Neutrophil (primary cell): ENCODE measurements at regions not wholly inside any gene's neighbourhood (a gene's known extent, or its start where the extent isn't known, plus 50 kb on each side); places are given as distances from the start of the nearest gene placed in this dataset.

ENCODE experiments used
- H3K27ac ChIP-seq: fragments of 200-600 bp; sonication (generic); 2 replicates; pipeline ENCODE4 v1.5.1; 2016; ENCODE audit warnings: mild to moderate bottlenecking, moderate library complexity
- H3K27me3 ChIP-seq: fragments of 200-600 bp; sonication (generic); 2 replicates; pipeline ENCODE4 v1.6.0; 2016; ENCODE audit warnings: mild to moderate bottlenecking
- H3K36me3 ChIP-seq: fragments of 200-600 bp; sonication (generic); 2 replicates; pipeline ENCODE4 v1.5.1; 2017
- H3K4me1 ChIP-seq, 2 experiments: fragments of 200-600 bp in 1 of 2; sonication (generic) in 1 of 2; 1 replicate in 1 of 2; 2 replicates in 1 of 2; pipeline versions ENCODE4 v1.5.1 to v1.6.1; 2013 to 2016; ENCODE audit warnings: low read depth in 1 of 2, low read length in 1 of 2, mild to moderate bottlenecking in 1 of 2, moderate library complexity in 1 of 2; ENCODE audit not compliant: control insufficient read depth in 1 of 2, insufficient read depth in 1 of 2
- H3K4me3 ChIP-seq, 2 experiments: fragments of 200-600 bp in 1 of 2; sonication (generic) in 1 of 2; 1 replicate in 1 of 2; 2 replicates in 1 of 2; pipeline ENCODE4 v1.5.1; 2013 to 2016; ENCODE audit warnings: low read depth in 1 of 2, low read length in 1 of 2, mild to moderate bottlenecking in 1 of 2, moderate library complexity in 1 of 2
- H3K9me3 ChIP-seq: fragments of 200-600 bp; sonication (generic); 2 replicates; pipeline ENCODE4 v1.5.1; 2016
- CTCF ChIP-seq: fragments of 200-600 bp; sonication (generic); IDR thresholded peaks from 2 replicates; pipeline ENCODE4 v1.5.1; 2016; ENCODE audit warnings: antibody characterized with exemption

DNA sequence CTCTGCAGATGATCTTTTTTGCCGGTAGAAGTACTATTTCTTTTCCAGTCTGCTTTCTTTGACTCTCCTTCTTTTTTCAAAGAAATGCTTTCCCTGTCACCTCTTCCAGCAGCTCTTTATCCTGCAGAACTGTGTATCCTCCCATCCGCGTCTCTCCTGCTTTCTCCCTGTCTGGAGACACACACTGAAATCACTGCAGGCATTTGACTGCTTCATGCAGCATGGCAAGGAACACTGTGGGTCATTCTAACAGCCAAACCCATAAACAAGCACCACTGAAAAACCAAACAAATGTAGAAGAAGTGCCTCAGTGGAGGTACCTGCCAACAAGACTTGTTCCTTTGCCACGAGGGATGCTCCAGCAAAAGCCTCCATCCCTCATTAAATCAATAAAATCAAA, 403.7 kb upstream of the CITED2 start:
- Histone ChIP-seq H3K27me3 (no peaks in the 10 kb centered on the region), H3K27ac (no peak overlapping the region), H3K4me3 (no peak overlapping the region), H3K4me1 (no peaks in the 10 kb centered on the region), H3K36me3 (no peaks in the 10 kb centered on the region), H3K9me3 (no peaks in the 10 kb centered on the region)
- no peak for TF ChIP-seq CTCF

DNA sequence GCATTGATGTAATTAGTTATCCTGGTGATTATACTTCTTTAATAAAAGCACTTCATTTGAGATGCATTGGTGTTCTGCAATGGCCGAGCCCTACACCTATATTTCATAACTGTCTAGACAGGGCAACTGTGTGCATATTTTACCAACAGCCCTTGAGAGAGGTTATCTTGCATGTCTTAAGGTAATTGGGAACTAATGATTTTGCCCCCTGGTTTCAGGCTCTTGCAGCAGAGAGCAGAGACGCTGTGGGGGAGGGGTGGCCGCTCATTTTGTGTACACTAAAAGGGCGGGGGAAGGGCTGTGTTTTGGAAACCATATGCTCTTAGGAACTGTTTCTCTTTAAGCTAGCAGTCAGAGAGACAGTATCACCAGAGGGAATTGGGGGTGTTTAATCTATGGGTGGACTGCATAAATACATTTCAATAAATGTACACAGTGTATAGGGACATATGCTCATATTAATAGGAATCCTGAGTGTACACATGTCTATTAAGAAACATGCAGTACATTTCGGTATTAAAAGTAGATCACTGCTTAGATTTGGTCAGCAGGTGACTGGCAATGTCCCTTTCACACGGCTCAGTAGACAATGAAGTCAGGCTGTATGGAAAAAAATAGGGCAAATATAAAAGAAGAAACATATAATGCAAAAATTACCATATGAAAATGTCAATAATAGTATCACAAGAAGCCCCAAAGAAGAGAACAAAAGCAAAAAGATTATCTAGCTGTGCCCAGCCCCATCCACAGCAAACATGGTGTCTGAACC, 402.9 kb upstream of the CITED2 start:
- Histone ChIP-seq H3K4me3 (no peak overlapping the region), H3K4me1 (no peaks in the 10 kb centered on the region), H3K9me3 (no peaks in the 10 kb centered on the region), H3K27ac (no peak overlapping the region), H3K36me3 (no peaks in the 10 kb centered on the region), H3K27me3 (no peaks in the 10 kb centered on the region)
- no peak for TF ChIP-seq CTCF

- H3K4me1 ChIP-seq = no peaks in the 10 kb centered on the region
- H3K9me3 ChIP-seq = no peaks in the 10 kb centered on the region
- H3K36me3 ChIP-seq = no peaks in the 10 kb centered on the region
- no peak overlapping the region for H3K4me3 ChIP-seq
- no peak overlapping the region for H3K27ac ChIP-seq
- TF ChIP-seq CTCF = no peak
- H3K27me3 ChIP-seq = no peaks in the 10 kb centered on the region
Measured at GRCh38 chr6:139776041-139776440, 401.6 kb upstream of the CITED2 start.

GRCh38 chr6:139768196-139768595, 393.7 kb upstream of the CITED2 start:
- Histone ChIP-seq H3K9me3 (no peaks in the 10 kb centered on the region), H3K27ac (no peak overlapping the region), H3K4me3 (no peak overlapping the region), H3K27me3 (no peaks in the 10 kb centered on the region), H3K36me3 (no peaks in the 10 kb centered on the region), H3K4me1 (peaks cover 16 to 17% of the 10 kb centered on the region in 2 experiments)
- no peak for TF ChIP-seq CTCF

DNA sequence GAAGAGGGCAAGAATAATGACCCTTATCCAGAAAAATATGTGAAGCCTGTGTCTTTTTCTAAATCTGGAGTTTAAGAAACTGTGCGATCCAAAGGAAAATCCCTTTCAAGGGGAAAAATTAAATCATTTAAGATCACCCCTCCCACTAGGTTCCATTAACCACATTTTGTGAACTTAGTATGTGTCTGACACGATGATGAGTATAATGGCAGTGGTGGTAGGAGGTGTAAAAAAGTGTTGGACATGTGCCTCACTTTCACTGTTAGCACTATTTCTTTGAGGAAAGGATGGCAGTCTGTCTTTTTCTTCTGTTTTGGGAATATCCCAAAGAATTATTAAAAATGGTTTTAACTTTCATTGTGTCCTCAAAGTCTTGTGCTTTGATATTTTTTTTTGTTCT, 392.3 kb upstream of the CITED2 start:
- no peaks in the 10 kb centered on the region for H3K27me3 ChIP-seq
- H3K36me3 ChIP-seq = no peaks in the 10 kb centered on the region
- H3K4me3 ChIP-seq = no peak overlapping the region
- H3K4me1 ChIP-seq = peaks cover 26 to 27% of the 10 kb centered on the region in 2 experiments
- H3K27ac ChIP-seq = no peak overlapping the region
- H3K9me3 ChIP-seq = no peaks in the 10 kb centered on the region
- no peak for TF ChIP-seq CTCF
